WERI-Rb-1 (cell line): ENCODE measurements at regions not wholly inside any gene's neighbourhood (a gene's known extent, or its start where the extent isn't known, plus 50 kb on each side); places are given as distances from the start of the nearest gene placed in this dataset.

Source experiments
- DNase-seq: peaks from one replicate; pipeline ENCODE4 v3.0.0-alpha.2; 2020
- H3K27ac ChIP-seq: fragments of 250-450 bp; sonication (Bioruptor Pico); 2 replicates; pipeline ENCODE4 v1.5.1; 2020; ENCODE audit warnings: mild to moderate bottlenecking, moderate library complexity
- H3K27me3 ChIP-seq: fragments of 250-450 bp; sonication (Bioruptor Pico); 2 replicates; pipeline ENCODE4 v1.5.1; 2021; ENCODE audit warnings: mild to moderate bottlenecking, low read depth, moderate library complexity; ENCODE audit not compliant: insufficient read depth, severe bottlenecking
- H3K36me3 ChIP-seq: fragments of 250-450 bp; sonication (Bioruptor Pico); 2 replicates; pipeline ENCODE4 v1.5.1; 2020; ENCODE audit warnings: mild to moderate bottlenecking, moderate library complexity
- H3K4me3 ChIP-seq: 2 replicates; pipeline ENCODE4 v1.5.1; 2011; ENCODE audit warnings: low read depth, mild to moderate bottlenecking, control low read depth, low read length
- H3K9me3 ChIP-seq: fragments of 250-450 bp; sonication (Bioruptor Pico); 2 replicates; pipeline ENCODE4 v1.5.1; 2021; ENCODE audit warnings: mild to moderate bottlenecking, moderate library complexity; ENCODE audit not compliant: severe bottlenecking
- CTCF ChIP-seq: IDR thresholded peaks from 2 replicates; pipeline ENCODE4 v1.5.1; 2011; ENCODE audit warnings: low read depth, mild to moderate bottlenecking, control low read depth, inconsistent platforms, low read length

DNA sequence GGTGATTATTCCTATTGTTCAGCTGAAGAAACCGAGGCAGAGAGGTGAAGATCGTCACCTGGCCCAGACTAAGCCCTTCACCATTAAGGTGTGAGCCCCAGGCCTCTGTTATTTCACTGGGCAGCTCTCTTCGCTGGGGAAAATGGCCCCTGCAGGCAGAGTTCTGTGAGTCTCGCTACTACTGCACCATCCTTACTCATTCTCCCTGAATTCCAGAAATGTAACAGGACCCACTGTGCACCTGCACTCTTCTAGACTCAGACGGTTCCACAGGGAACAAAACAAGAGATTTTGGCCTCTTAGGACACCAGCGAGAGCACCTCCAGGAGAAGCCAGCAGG, 147.7 kb upstream of the GLI2 start:
- peaks cover 3% of the 10 kb centered on the region for H3K9me3 ChIP-seq
- no peaks in the 10 kb centered on the region for H3K27me3 ChIP-seq
- no peak overlapping the region for H3K4me3 ChIP-seq
- TF ChIP-seq CTCF, result no peak
- no peak overlapping the region for H3K27ac ChIP-seq
- DNase-seq, result no peak
- H3K36me3 ChIP-seq, result no peaks in the 10 kb centered on the region

DNA sequence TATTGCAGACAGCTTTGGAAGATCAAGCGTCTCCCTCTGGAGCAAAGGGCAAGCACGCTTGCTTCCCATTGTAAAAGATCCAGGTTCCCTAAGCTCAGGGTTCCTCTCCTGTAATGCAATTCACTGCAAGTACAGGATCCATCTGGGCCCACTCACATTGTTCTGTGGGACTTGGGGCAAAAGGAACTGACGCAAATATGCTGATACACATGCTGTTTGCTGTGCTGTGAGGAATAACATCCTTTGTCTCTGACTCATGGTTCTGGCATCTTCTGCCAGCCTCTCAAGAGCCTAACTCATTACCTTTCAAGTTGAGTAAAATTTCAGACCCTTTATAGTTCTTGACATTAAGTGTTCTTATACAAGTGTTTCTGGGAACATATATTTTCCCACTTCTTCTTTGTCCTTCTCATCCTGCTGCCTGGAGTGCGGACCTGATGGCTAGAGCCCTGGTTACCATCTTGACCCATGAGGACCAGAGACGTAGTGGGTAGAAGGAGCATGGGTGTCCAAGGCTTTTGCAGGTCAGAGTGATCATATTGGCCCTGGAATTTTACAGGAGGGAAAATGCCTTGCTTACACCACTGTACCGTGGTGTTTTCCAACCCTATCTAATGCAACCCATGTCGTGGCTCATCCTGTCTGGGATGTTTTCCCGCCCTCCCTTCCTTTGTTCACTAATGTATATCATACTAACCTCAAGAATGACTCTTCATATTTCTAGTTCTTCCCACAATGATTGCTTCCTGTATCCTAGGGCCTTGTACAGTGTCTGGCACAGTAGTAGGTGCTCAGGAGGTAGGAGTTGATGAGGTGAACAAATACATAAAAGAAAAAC, 145.7 kb upstream of the GLI2 start:
- no peaks in the 10 kb centered on the region for H3K36me3 ChIP-seq
- H3K9me3 ChIP-seq, result no peaks in the 10 kb centered on the region
- peak overlapping the region; percentile 88 for H3K27ac ChIP-seq
- no peak overlapping the region for H3K4me3 ChIP-seq
- no peaks in the 10 kb centered on the region for H3K27me3 ChIP-seq
- TF ChIP-seq CTCF, result no peak
- DNase-seq, result no peak

DNA sequence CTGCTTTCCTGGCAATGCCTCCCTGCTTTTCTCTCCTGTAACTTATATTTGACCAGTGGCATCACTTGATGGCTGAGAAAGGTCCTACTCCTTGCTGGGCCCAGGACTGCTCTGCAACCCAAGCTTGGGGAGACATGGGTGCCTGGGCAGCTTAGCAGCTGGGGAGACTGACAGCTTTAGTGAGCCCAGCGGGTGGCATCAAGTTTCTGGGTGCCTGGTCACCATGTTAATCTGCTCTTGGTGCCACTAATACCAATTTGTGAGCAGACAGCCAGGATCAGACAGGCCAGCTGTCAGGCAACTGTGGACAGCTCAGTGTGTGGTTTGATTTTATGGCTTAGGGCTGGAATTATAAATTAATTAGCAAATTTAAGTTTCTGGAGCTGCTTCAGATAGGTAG, 144.8 kb upstream of the GLI2 start:
- Histone ChIP-seq H3K4me3 (no peak overlapping the region), H3K27me3 (no peaks in the 10 kb centered on the region), H3K27ac (peak overlapping the region; percentile 88), H3K9me3 (no peaks in the 10 kb centered on the region), H3K36me3 (no peaks in the 10 kb centered on the region)
- DNase-seq, result peak; percentile 88
- TF ChIP-seq CTCF, result no peak

GRCh38 chr2:120591572-120591971, 144.1 kb upstream of the GLI2 start:
- no peak for TF ChIP-seq CTCF
- peak; percentile 49 for DNase-seq
- no peak overlapping the region for H3K4me3 ChIP-seq
- no peaks in the 10 kb centered on the region for H3K27me3 ChIP-seq
- no peaks in the 10 kb centered on the region for H3K9me3 ChIP-seq
- H3K36me3 ChIP-seq, result no peaks in the 10 kb centered on the region
- peak overlapping the region; percentile 88 for H3K27ac ChIP-seq

DNA sequence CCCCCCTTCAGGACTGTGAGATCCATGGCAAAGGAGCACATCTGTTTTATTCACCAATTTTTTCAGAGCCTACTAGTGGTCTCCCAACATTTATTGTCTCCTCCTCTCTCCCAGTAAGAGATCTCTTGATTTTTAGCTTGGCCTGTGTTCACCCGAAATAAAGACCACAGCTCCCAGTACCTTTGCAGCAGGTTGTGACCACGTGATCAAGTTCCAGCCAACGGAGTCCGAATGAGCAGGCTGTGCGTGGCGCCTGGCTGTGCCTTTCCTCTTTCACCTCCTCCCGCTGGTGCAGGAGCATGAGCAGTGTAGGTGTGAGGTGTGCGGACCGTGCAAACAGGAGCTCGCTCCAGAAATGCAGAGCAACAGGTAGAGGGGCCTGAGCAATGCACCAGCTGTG, 143.6 kb upstream of the GLI2 start:
- TF ChIP-seq CTCF, result no peak
- H3K27me3 ChIP-seq, result no peaks in the 10 kb centered on the region

More for the DNA sequence above, 143.6 kb upstream of the GLI2 start:
- no peak overlapping the region for H3K4me3 ChIP-seq
- H3K36me3 ChIP-seq, result no peaks in the 10 kb centered on the region
- peak overlapping the region; percentile 88 for H3K27ac ChIP-seq
- H3K9me3 ChIP-seq, result no peaks in the 10 kb centered on the region
- DNase-seq, result no peak
